Dermis microvascular lymphatic vessel endothelial cell (primary cell): ENCODE measurements at regions not wholly inside any gene's neighbourhood (a gene's known extent, or its start where the extent isn't known, plus 50 kb on each side); places are given as distances from the start of the nearest gene placed in this dataset.
"Not testable (repeated sequence)": the region's sequence is repeated elsewhere in the genome, so short reads cannot be mapped to it uniquely, and the experiment has no call there.

Experiments
- DNase-seq, 2 donors: peaks; one replicate each; pipeline versions ENCODE4 v3.0.0 to v3.0.0-alpha.2; 2010; ENCODE audit warnings: low read depth in 2 of 2

DNA sequence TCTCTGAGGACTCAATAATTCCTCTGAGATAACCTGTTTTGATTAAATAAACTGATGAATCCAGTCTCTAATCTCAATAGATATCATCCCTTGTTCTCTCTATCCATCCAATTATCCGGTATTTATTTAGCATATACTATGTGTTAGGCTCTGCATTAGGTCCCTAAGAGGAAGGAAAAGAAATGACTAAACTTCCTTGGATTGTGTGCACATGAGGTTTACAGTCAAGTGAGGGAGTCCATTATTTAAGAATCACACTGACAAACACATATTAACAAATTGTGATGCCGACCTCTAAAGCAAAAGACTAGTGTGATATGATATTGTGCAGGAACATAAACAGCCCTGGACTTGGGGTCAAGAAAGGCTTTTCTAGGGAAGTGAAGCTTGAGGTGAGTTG lies 140.8 kb downstream of the HMHB1 start:
- DNase-seq: peak in 1 of 2 donors; percentile 38

- no peak for DNase-seq
Observed at GRCh38 chr5:143953851-143954250, 141.9 kb downstream of the HMHB1 start.

- no peak for DNase-seq
Observed at GRCh38 chr5:143955141-143955540, 143.2 kb downstream of the HMHB1 start.

DNA sequence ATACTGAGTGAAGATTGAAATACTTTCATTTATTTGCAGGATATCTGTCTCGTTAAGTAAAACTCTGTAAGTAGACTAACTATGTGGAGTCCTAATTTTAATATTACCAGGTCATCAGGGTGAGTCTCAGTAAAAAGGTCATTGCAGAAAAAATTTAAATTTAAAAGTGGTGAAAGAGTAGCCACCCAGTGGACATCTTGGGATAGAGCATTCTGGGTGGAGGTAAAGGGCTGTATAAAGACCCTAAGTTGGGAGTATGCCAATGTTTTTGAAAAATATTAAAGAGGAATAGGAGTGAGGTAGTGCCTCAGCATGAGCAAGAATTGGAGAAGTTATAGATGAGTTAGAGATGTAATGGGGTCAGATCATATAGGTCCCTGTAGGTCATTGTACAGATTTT lies 145.5 kb downstream of the HMHB1 start:
- no peak for DNase-seq

DNA sequence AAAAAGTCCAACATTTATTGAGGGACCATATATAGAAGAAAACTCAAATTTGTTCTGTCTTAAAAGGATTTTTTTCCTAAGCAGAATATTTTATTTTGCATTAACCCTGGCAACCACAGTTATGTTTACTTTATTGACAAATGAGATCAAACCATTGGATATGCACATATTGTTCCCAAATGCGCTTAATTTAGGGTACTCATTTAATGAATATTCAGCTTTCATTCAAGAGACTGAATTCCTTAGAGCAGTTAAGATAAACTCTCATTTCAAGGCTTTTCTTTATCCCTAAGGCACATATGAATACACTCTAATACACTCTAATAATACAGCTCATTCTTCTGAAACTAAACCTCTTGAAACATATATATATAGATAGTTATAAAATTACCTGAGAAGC lies 150.2 kb downstream of the HMHB1 start:
- no peak for DNase-seq

DNA sequence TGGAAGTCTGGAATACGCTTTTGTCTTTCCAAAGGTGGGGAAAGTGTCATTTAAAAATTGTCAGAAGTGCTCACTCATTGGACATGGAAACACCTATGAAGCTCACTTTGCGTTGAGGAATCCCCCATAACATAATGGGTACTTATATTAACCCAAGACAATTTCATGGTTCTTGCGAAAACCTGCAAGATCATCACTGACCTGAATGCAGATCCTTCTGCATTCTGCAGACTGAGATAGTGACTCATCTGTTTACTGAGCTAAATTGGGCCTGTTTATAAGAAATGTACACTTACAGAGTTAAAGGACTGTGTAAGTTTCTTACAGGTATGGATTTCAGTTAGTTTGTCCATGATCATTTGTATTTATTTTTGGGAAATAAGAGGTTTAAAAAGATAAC lies 153.0 kb downstream of the HMHB1 start:
- no peak for DNase-seq

- DNase-seq: peak in 1 of 2 donors; percentile 18
Observed at GRCh38 chr5:143966280-143966679, 154.3 kb downstream of the HMHB1 start.

- peak in 1 of 2 donors; percentile 42 for DNase-seq
Observed at GRCh38 chr5:143968071-143968878, 156.3 kb downstream of the HMHB1 start.

GRCh38 chr5:143970159-143970558 lies 158.2 kb downstream of the HMHB1 start:
- DNase-seq: no peak

DNA sequence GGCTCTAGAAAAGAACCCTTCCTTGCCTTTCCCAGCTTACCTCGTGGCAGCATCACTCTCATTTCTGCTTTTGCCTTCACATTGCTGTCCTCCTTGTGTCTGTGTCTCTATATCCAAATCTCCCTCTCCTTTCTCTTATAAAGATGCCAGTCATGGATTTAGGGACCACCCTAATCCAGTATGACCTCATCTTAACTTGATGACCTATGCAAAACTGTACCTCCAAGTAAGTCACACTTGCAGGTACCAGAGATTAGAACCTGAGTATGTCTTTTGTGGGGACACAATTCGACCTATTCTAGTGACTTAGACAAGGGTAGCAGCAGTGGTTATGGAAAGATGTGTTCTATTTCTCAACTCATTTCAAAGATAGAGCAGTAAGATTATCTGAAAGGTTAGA lies 160.1 kb downstream of the HMHB1 start:
- DNase-seq: no peak

DNA sequence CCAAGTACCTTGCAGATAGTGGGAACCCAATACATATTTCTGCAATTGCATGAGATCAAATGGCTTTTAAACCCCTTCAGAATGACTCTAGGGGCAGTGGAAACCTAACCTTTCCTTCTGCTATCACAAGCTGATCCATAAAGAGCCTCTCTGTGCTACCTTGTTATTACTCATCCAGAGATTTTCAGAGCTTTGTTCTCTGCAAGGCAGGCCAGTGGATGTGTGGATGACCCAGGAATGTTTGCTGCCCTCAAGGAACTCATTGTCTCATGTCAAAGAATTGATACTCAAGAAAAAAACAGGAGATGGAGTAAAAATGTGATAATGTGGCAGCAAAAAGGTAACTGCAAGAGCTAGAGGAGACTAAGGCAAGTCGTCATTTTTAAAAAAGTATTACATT lies 164.1 kb downstream of the HMHB1 start:
- DNase-seq: no peak

GRCh38 chr5:143977891-143978461 lies 166.0 kb downstream of the HMHB1 start:
- DNase-seq: peak in 1 of 2 donors; percentile 50

DNA sequence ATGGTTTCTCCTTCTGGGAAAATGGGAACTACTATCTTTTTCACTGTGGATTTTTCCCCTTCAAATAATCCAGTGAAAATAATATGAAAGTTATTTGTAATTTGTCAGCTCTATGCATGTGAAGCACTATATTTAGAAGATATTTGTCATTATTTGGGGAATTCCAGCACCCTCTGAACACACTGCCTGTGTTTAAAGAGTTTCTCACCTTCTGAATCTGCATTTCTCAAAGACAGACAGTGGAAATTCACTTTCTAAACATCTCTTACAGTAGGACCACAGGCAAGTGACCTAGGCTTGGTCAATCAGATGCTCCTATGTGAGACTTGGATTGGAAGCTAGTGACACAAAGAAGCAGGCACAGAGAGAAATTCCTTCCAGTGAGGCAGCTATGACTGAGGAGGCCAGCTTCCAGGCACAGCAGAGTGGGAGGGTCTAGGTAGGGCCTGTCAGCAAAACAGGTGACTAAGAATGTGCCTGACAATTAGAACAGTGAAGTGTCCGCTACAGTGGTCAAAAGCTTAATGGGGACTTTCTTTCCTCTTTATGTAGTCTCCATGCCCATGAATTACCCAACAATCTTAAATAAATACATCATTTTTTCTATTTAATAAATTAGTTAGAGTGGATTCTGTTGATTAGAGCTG lies 167.2 kb downstream of the HMHB1 start:
- DNase-seq: no peak

- DNase-seq: no peak
Observed at GRCh38 chr5:143980506-143980905, 168.5 kb downstream of the HMHB1 start.

- not testable (repeated sequence) for DNase-seq
Observed at GRCh38 chr5:143982957-143983356, 171.0 kb downstream of the HMHB1 start.

DNA sequence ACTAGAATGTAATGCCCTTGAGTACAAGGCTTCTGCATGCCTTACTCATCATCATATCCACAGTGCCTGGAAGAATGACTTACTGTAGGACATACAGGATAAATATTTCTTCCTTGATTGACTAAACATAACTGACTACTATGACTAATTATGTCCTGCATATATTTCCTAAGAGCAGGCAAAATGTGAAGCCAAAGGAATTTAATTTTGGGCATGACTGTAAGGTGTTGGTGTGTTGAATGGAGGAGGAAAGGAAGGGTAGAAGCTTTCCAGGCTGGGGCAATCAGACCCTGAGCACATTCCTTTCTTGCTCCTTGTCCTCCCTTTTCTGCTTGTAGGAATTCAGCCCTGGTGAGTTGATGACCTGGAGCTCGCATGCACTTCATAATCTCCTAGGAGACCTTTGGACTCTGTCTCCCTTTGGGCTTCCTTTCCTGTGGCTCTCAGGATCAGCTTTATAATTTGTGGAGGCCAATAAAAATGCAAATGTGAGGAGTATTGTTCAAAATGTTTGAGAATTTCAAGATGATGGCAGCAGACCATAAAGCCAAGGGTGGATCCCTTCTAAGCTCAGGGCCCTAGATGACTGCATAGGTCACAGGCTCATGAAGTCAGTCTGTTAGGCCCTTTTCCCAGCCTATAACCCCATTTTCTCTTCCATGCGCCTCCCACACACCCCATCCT lies 174.0 kb downstream of the HMHB1 start:
- peak in 1 of 2 donors; percentile 30 for DNase-seq

- DNase-seq: no peak
Observed at GRCh38 chr5:143986516-143987212, 174.7 kb downstream of the HMHB1 start.

- DNase-seq: no peak
Observed at GRCh38 chr5:143987264-143987663, 175.3 kb downstream of the HMHB1 start.

DNA sequence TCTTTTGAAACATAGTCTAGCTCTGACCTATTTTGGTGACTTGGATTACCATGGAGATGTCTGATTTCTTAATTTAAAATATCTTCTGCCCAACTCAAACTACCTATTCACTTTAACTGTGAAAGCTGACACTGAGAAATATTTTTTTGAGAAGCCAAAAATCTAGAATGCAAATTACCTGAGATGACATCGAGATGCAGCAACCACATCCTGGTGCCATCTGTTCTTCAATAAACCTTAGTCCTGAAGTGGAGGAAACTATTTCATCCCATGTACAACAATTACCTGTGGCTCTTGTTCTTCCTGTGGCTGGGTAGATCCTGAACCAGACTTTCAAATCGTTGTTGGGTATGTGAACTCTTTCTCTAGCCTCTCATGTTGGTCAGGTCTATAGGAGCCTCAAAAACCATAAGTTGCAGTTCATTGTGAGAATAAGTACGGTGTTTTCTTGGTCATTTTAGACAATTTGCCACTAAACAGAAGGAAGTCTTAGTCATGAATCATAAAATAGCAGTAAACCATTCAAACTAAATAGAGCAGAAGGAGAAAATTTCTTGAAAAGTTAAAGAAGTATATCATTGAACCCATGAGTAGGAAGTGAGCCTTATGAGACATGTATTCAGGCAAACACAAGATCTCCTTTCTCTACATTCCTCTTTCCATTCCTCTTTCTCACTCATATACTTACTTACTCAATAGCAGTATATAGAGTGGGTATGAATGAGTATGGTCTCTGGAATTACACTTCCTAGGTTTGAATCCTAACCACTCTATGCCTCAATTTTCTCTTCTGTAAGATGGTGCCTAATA lies 176.0 kb downstream of the HMHB1 start:
- DNase-seq: no peak

DNA sequence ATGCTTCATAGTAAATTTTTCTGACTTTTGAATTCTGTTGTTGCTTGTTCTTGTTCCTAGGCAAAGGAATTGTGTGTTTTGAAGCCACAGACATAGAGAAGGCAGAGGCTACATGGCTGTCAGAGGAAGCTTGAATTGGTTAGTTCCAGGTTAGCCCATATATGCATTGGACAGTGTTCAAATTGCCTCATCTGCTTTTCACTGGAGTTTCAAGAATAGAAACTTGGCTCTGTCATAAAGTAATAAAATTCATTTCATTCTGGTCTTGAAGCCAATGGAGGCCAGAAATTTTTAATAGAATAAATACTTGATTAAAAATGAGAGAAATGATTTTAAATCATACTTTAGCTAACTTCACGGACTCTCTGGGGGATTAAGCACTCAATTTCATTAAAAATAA lies 178.0 kb downstream of the YIPF5 start:
- no peak for DNase-seq

DNA sequence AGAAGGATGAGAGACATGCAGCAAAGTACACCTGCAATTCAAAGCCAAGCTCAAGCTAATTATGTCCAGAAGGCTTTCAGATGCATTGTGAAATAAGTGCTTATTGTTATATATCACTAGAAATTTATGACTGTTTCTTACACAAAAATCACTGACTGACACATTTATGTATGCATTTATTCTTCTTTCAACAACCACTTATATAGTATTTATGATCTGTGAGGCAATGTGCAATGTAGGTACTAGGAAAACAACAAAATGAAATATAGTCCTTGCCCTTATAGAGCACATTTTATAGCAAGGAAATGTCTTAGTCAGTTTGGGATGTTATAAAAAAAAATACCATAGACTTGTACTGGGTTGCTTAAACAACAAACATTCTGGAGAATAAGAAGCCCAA lies 167.6 kb downstream of the YIPF5 start:
- no peak for DNase-seq
